LNCaP clone FGC (cell line): ENCODE measurements at regions not wholly inside any gene's neighbourhood (a gene's known extent, or its start where the extent isn't known, plus 50 kb on each side); places are given as distances from the start of the nearest gene placed in this dataset.

Experiments used
- DNase-seq: peaks from one replicate; pipeline ENCODE4 v3.0.0-alpha.2; 2011; ENCODE audit warnings: low read depth
- H3K4me3 ChIP-seq: 2 replicates; pipeline ENCODE4 v1.5.1; 2011; ENCODE audit warnings: mild to moderate bottlenecking, low read depth, low read length, control low read depth
- CTCF ChIP-seq: IDR thresholded peaks from 2 replicates; pipeline ENCODE4 v1.5.1; 2012; ENCODE audit warnings: mild to moderate bottlenecking; ENCODE audit not compliant: control insufficient read depth, insufficient read depth; ENCODE audit errors: extremely low read depth

- DNase-seq = no peak
- no peak for TF ChIP-seq CTCF
- no peak overlapping the region for H3K4me3 ChIP-seq
These were observed 426.6 kb upstream of the ESRRG start for GRCh38 chr1:217149791-217150190.

GRCh38 chr1:217141711-217142110 lies 418.5 kb upstream of the ESRRG start:
- TF ChIP-seq CTCF = no peak
- no peak overlapping the region for H3K4me3 ChIP-seq
- no peak for DNase-seq

DNA sequence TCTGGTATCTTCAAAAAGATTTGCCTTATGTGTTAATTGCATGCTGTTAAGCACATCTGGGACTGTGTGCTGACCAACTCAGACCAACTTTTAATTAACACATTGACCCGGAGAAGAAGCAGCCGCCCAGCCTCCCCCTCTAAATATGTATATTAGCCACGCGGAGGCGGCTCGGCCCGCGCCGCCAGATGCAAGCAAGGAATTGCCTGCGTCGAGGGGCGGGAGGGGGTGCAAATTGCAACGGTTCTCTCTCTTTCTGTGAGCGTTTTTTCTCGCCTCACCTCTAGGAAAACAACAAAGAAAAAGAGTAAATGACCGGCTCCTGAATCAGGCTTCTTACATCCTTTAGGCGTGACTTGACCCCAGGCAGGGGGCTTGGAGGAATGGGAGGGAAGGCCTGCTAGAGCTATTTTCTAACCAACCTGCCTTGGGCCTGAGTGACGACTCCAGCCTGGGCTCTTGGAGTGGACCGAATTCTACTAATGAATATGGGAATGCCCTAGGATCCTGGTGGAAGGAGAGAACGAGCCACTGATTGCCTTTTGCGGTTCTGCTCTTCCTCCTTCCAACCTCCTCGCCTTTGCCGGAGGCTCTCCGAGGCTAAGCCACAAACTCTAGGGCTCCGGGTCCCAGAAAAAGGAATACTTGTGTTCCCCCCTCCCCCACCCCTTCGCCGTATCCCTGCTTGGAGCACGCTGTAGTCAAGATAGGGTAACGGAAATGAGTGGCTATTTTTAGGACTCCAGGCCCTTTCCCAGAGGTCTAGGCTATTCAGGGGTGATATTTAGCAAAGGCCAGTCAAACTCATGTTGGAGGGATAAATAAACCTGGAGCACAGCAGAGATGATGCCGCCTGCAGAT lies 417.0 kb upstream of the ESRRG start:
- no peak for DNase-seq
- H3K4me3 ChIP-seq = no peak overlapping the region
- no peak for TF ChIP-seq CTCF

DNA sequence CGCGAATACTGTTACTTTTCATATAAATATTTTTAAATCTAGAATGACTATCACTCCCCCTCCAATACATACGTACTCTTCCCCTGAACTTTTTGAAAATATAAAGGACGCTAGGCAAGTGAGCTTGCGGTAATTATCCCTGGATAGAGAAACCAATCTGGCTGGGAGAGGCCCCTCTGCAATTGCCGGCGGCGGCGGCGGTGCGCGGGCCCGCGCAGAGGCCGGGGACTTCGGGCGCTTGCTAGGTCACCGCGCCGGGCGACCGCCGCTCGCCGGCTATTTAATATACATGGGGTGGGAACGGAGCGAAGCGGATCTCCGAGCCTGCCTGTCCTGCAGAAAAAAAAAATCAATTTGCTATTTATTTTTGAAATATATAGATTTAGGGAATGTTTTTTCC lies 416.3 kb upstream of the ESRRG start:
- H3K4me3 ChIP-seq = no peak overlapping the region
- TF ChIP-seq CTCF = no peak
- no peak for DNase-seq

DNA sequence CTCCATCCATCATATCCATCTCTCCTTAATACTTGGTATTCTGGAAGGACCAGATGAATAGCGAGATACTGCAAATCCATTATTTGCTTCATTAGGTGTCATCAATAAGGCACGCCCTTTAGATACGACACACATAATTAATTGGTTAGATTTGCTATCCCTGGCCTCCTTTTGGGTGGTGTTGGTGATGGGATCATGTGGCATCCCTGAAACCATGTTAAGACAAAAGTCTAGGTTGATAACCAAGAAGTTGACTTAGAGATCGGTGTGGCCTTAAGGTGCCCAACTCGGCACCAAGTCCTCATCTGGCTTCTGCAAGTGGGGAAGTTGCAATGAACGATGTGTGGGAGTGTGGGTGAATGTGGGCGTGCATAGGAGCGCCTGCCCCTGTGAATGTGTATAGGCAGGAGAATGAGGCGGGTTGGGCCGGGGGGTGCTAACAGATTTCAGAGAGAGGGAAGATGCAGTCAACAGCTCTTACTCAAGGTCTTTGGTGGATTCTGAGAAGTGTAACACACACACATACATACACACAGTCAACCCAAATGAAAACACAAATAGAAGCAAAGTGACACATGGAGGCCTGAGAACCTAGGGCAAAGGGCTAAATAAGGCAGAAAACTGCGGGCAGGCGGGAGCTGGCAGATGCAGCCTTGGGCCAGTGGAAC lies 415.7 kb upstream of the ESRRG start:
- TF ChIP-seq CTCF = no peak
- no peak overlapping the region for H3K4me3 ChIP-seq
- no peak for DNase-seq

GRCh38 chr1:217138173-217138765 lies 415.0 kb upstream of the ESRRG start:
- H3K4me3 ChIP-seq = no peak overlapping the region
- TF ChIP-seq CTCF = no peak
- no peak for DNase-seq
